ENCODE measurements at regions not wholly inside any gene's neighbourhood (a gene's known extent, or its start where the extent isn't known, plus 50 kb on each side); places are given as distances from the start of the nearest gene placed in this dataset.
"Not testable (repeated sequence)": the region's sequence is repeated elsewhere in the genome, so short reads cannot be mapped to it uniquely, and the experiment has no call there.

GRCh38 chr9:33662871-33663270 lies 132.5 kb upstream of the PRSS3 start:
- no peak overlapping the region for H3K4me2 ChIP-seq (replicated peaks; ENCODE audit: low read depth, low read length, poor library complexity, severe bottlenecking)
- no peaks in the 10 kb centered on the region for H4K20me1 ChIP-seq (ENCODE audit: control insufficient read depth, insufficient read depth, low read length, poor library complexity, severe bottlenecking)
- TF ChIP-seq EZH2 (IDR thresholded peaks at IDR 0.05; ENCODE audit: borderline replicate concordance, insufficient read depth, low read depth, low read length, poor library complexity, severe bottlenecking) (no peak), CTCF (IDR thresholded peaks at IDR 0.05) (no peak)
- no peaks in the 10 kb centered on the region for H3K36me3 ChIP-seq (replicated peaks in 1 of 2; ENCODE audit: control extremely low read depth in 1 of 2, control insufficient read depth in 1 of 2, extremely low read depth in 1 of 2, insufficient read depth in 2 of 2, low read length in 1 of 2)
- ATAC-seq (ENCODE audit: low read depth) (no peak), DNase-seq (no peak)
- Mint-ChIP-seq H3K4me1 (no peaks in the 10 kb centered on the region), H3K27me3 (peaks cover 18% of the 10 kb centered on the region), H3K4me3 (no peak overlapping the region), H3K27ac (no peak overlapping the region), H3K9me3 (ENCODE audit: insufficient read depth) (no peaks in the 10 kb centered on the region)
- no peaks in the 10 kb centered on the region for H3K79me2 ChIP-seq (ENCODE audit: control insufficient read depth, insufficient read depth, low read length)
- no peak overlapping the region for H3K9ac ChIP-seq (ENCODE audit: low read length)
- H3K4me1 ChIP-seq (ENCODE audit: control insufficient read depth in 2 of 2, insufficient read depth in 2 of 2, low read length in 2 of 2) = no peaks in the 10 kb centered on the region
- ChIA-PET CTCF (interaction anchor here (1.6 kb wide), 1 partner anchor 20 kb away, joined by 3 read pairs; no protein-coding TSS in a partner anchor), POLR2A (no interaction called here)
- H3K27me3 ChIP-seq (replicated peaks in 1 of 4; ENCODE audit: control extremely low read depth in 1 of 4, control insufficient read depth in 3 of 4, insufficient read depth in 4 of 4, low read length in 3 of 4) = peaks cover 0 to 4% (median 2%) of the 10 kb centered on the region in 4 experiments
- WGBS (ENCODE audit: insufficient coverage) = no CpG with 5 or more reads among the region's 1 CpG
- no peaks in the 10 kb centered on the region for H3K9me3 ChIP-seq (ENCODE audit: control extremely low read depth in 1 of 3, control insufficient read depth in 2 of 3, insufficient read depth in 1 of 3, low read length in 2 of 3)
- H3K4me3 ChIP-seq (ENCODE audit: control extremely low read depth in 1 of 5, extremely low read depth in 1 of 5, insufficient read depth in 1 of 5, low read depth in 2 of 5, low read length in 4 of 5) = no peak overlapping the region
- no peak overlapping the region for H3K27ac ChIP-seq (ENCODE audit: low read length in 2 of 2)
- H2AFZ ChIP-seq (ENCODE audit: insufficient read depth, low read depth, low read length, poor library complexity, severe bottlenecking) = no peak overlapping the region
- intact Hi-C loops (cut with micrococcal nuclease) = no loop called here

- H3K4me1 ChIP-seq (ENCODE audit: control insufficient read depth in 2 of 2, insufficient read depth in 2 of 2, low read length in 2 of 2); H3K79me2 ChIP-seq (ENCODE audit: control insufficient read depth, insufficient read depth, low read length); H3K4me1 Mint-ChIP-seq; CTCF ChIA-PET; H4K20me1 ChIP-seq (ENCODE audit: control insufficient read depth, insufficient read depth, low read length, poor library complexity, severe bottlenecking); H3K27ac ChIP-seq (ENCODE audit: low read length in 2 of 2); intact Hi-C loops (cut with micrococcal nuclease); DNase-seq; ATAC-seq (ENCODE audit: low read depth); POLR2A ChIA-PET; H3K9me3 ChIP-seq (ENCODE audit: control extremely low read depth in 1 of 3, control insufficient read depth in 2 of 3, insufficient read depth in 1 of 3, low read length in 2 of 3); H3K9me3 Mint-ChIP-seq (ENCODE audit: insufficient read depth); H3K36me3 ChIP-seq (replicated peaks in 1 of 2; ENCODE audit: control extremely low read depth in 1 of 2, control insufficient read depth in 1 of 2, extremely low read depth in 1 of 2, insufficient read depth in 2 of 2, low read length in 1 of 2); H3K27ac Mint-ChIP-seq: not testable (repeated sequence)
- H2AFZ ChIP-seq (ENCODE audit: insufficient read depth, low read depth, low read length, poor library complexity, severe bottlenecking) = peak overlapping the region; percentile 68
- WGBS (ENCODE audit: insufficient coverage) = 4% methylated on average over 3 of the region's 8 CpGs
- H3K4me3 ChIP-seq (ENCODE audit: control extremely low read depth in 1 of 5, extremely low read depth in 1 of 5, insufficient read depth in 1 of 5, low read depth in 2 of 5, low read length in 4 of 5) = peak overlapping the region in 3 of 5 experiments; percentile 41 to 65 (median 45)
- peak overlapping the region; percentile 79 for H3K4me2 ChIP-seq (replicated peaks; ENCODE audit: low read depth, low read length, poor library complexity, severe bottlenecking)
- Mint-ChIP-seq H3K27me3 (peaks cover 78% of the 10 kb centered on the region), H3K4me3 (peak overlapping the region; percentile 66)
- peaks cover 0 to 38% (median 21%) of the 10 kb centered on the region in 4 experiments for H3K27me3 ChIP-seq (replicated peaks in 1 of 4; ENCODE audit: control extremely low read depth in 1 of 4, control insufficient read depth in 3 of 4, insufficient read depth in 4 of 4, low read length in 3 of 4)
- H3K9ac ChIP-seq (ENCODE audit: low read length) = peak overlapping the region; percentile 66
Observed at GRCh38 chr9:33676194-33676745, 119.1 kb upstream of the PRSS3 start.

Data from B cell (primary cell).